DOHH2 (cell line): ENCODE measurements at regions not wholly inside any gene's neighbourhood (a gene's known extent, or its start where the extent isn't known, plus 50 kb on each side); places are given as distances from the start of the nearest gene placed in this dataset.

Experiments
- EZH2phosphoT487 ChIP-seq: fragments of 200-600 bp; sonication (generic); IDR thresholded peaks from 2 replicates; pipeline ENCODE4 v1.6.1; 2017; ENCODE audit warnings: borderline replicate concordance, mild to moderate bottlenecking, antibody characterized with exemption, low read length, moderate library complexity, mixed read lengths
- TF ChIP-seq, protein P1 (sequence below): fragments of 200-600 bp; sonication (generic); IDR thresholded peaks from one replicate; pipeline ENCODE4 v1.5.1; 2014; ENCODE audit warnings: antibody characterized with exemption, mild to moderate bottlenecking, low read depth, low read length; ENCODE audit not compliant: poor library complexity, severe bottlenecking

DNA sequence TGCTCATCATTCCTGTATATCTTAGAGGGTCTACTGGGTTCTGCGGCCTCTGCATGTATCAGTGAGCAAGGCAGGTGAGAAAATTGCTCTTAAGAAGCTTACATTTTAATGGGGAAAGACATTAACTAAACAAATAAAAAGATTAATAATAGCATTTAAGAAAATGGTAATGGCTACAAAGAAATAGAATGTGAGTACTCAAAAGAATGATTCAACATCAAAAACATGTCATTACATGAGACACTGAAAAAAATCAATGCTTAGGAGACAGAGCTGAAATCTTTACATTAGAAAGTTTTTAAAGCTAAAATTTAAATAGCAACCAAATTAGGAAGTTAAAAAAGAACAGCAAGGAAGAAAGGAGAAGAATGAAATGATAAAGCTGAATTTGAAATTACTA, 146.9 kb upstream of the PHACTR1 start:
- TF ChIP-seq, protein P1, sequence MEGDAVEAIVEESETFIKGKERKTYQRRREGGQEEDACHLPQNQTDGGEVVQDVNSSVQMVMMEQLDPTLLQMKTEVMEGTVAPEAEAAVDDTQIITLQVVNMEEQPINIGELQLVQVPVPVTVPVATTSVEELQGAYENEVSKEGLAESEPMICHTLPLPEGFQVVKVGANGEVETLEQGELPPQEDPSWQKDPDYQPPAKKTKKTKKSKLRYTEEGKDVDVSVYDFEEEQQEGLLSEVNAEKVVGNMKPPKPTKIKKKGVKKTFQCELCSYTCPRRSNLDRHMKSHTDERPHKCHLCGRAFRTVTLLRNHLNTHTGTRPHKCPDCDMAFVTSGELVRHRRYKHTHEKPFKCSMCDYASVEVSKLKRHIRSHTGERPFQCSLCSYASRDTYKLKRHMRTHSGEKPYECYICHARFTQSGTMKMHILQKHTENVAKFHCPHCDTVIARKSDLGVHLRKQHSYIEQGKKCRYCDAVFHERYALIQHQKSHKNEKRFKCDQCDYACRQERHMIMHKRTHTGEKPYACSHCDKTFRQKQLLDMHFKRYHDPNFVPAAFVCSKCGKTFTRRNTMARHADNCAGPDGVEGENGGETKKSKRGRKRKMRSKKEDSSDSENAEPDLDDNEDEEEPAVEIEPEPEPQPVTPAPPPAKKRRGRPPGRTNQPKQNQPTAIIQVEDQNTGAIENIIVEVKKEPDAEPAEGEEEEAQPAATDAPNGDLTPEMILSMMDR: no peak
- no peak for TF ChIP-seq EZH2phosphoT487
